Breast epithelium (tissue), 3 donors: ENCODE measurements at regions not wholly inside any gene's neighbourhood (a gene's known extent, or its start where the extent isn't known, plus 50 kb on each side); places are given as distances from the start of the nearest gene placed in this dataset.

Experiments used
- CTCF ChIP-seq, 3 donors: fragments of 450-650 bp; IDR thresholded peaks; one replicate each; pipeline ENCODE4 v1.5.1; 2016 to 2017; ENCODE audit warnings: antibody characterized with exemption in 3 of 3, mild to moderate bottlenecking in 3 of 3, moderate library complexity in 3 of 3
- POLR2A ChIP-seq: fragments of 450-650 bp; IDR thresholded peaks from one replicate; pipeline ENCODE4 v1.6.1; 2016; ENCODE audit warnings: antibody characterized with exemption, mild to moderate bottlenecking, moderate library complexity
- POLR2AphosphoS5 ChIP-seq, 3 donors: sonication (generic); formaldehyde crosslinking; IDR thresholded peaks; one replicate each; pipeline ENCODE4 v1.6.1; 2017; ENCODE audit warnings: antibody characterized with exemption in 3 of 3

GRCh38 chr10:77721815-77722214 is 84.2 kb upstream of the KCNMA1 start:
- TF ChIP-seq CTCF (IDR thresholded peaks at IDR 0.05) (no peak), POLR2A (no peak), POLR2AphosphoS5 (IDR thresholded peaks at IDR 0.05) (no peak)
